ELR (cell line): ENCODE measurements at regions not wholly inside any gene's neighbourhood (a gene's known extent, or its start where the extent isn't known, plus 50 kb on each side); places are given as distances from the start of the nearest gene placed in this dataset.

Experiments used
- DNase-seq: peaks from one replicate; pipeline ENCODE4 v3.0.0-alpha.2; 2015; ENCODE audit warnings: low read depth

- no peak for DNase-seq
Observed at GRCh38 chr10:57786850-57787750, 480.6 kb downstream of the IPMK start.

GRCh38 chr10:57786331-57786730 lies 481.4 kb downstream of the IPMK start:
- no peak for DNase-seq

- DNase-seq = no peak
Observed at GRCh38 chr10:57785546-57785945, 482.1 kb downstream of the IPMK start.

- no peak for DNase-seq
Observed at GRCh38 chr10:57785068-57785467, 482.6 kb downstream of the IPMK start.

- DNase-seq = no peak
Observed at GRCh38 chr10:57776688-57777432, 490.8 kb downstream of the IPMK start.

GRCh38 chr10:57775250-57775649 lies 492.4 kb downstream of the IPMK start:
- no peak for DNase-seq

- DNase-seq = no peak
Observed at GRCh38 chr10:57769298-57769697, 498.4 kb downstream of the IPMK start.

GRCh38 chr10:57759777-57760176 lies 507.9 kb downstream of the IPMK start:
- no peak for DNase-seq

GRCh38 chr10:57754803-57755202 lies 512.9 kb downstream of the IPMK start:
- no peak for DNase-seq

GRCh38 chr10:57743711-57744110 lies 524.0 kb downstream of the IPMK start:
- DNase-seq = no peak

GRCh38 chr10:57741751-57742150 lies 525.9 kb downstream of the IPMK start:
- DNase-seq = no peak

- no peak for DNase-seq
Observed at GRCh38 chr10:57723305-57723704, 544.4 kb downstream of the IPMK start.

GRCh38 chr10:57716884-57717283 lies 550.8 kb downstream of the IPMK start:
- peak; percentile 44 for DNase-seq

- no peak for DNase-seq
Observed at GRCh38 chr10:57715233-57715632, 552.5 kb downstream of the IPMK start.

- no peak for DNase-seq
Observed at GRCh38 chr10:57707300-57707658, 560.4 kb downstream of the IPMK start.

- no peak for DNase-seq
Observed at GRCh38 chr10:57706576-57707299, 561.0 kb downstream of the IPMK start.

GRCh38 chr10:57706016-57706415 lies 561.7 kb downstream of the IPMK start:
- DNase-seq = no peak

- DNase-seq = no peak
Observed at GRCh38 chr10:57699944-57700343, 567.8 kb downstream of the IPMK start.

GRCh38 chr10:57696641-57697040 lies 571.1 kb downstream of the IPMK start:
- peak; percentile 91 for DNase-seq

GRCh38 chr10:57694956-57695608 lies 572.6 kb downstream of the IPMK start:
- DNase-seq = peak; percentile 33

- peak; percentile 92 for DNase-seq
Observed at GRCh38 chr10:57692255-57692980, 575.3 kb downstream of the IPMK start.
